ENCODE measurements at regions not wholly inside any gene's neighbourhood (a gene's known extent, or its start where the extent isn't known, plus 50 kb on each side); places are given as distances from the start of the nearest gene placed in this dataset.
"Not testable (repeated sequence)": the region's sequence is repeated elsewhere in the genome, so short reads cannot be mapped to it uniquely, and the experiment has no call there.

GRCh38 chr5:154595662-154596061, 117.6 kb upstream of the HAND1 start:
- no peaks in the 10 kb centered on the region for H3K9me3 ChIP-seq
- WGBS, 2 donors: 71 to 77% methylated on average over 9 of the region's 9 CpGs
- no peaks in the 10 kb centered on the region for H3K36me3 ChIP-seq
- intact Hi-C loops (cut with DNase I): no loop called here
- no peaks in the 10 kb centered on the region for H3K4me1 ChIP-seq
- TF ChIP-seq CTCF (IDR thresholded peaks at IDR 0.05): no peak
- no peak overlapping the region for H3K27ac ChIP-seq
- DNase-seq: no peak
- no peak for FAIRE-seq
- no peak overlapping the region for H3K4me3 ChIP-seq
- no peaks in the 10 kb centered on the region for H3K27me3 ChIP-seq
- ATAC-seq: no peak

- Histone ChIP-seq H3K9me3 (no peaks in the 10 kb centered on the region), H3K36me3 (no peaks in the 10 kb centered on the region), H3K4me1 (no peaks in the 10 kb centered on the region), H3K4me3 (no peak overlapping the region), H3K27me3 (no peaks in the 10 kb centered on the region), H3K27ac (no peak overlapping the region)
- intact Hi-C loops (cut with DNase I): no loop called here
- TF ChIP-seq CTCF (IDR thresholded peaks at IDR 0.05): no peak
- DNase-seq (no peak), ATAC-seq (no peak), FAIRE-seq (no peak)
Observed at GRCh38 chr5:154593796-154594195, 115.8 kb upstream of the HAND1 start.

GRCh38 chr5:154593071-154593470, 115.0 kb upstream of the HAND1 start:
- Histone ChIP-seq H3K27me3 (no peaks in the 10 kb centered on the region), H3K27ac (no peak overlapping the region), H3K9me3 (no peaks in the 10 kb centered on the region), H3K4me3 (no peak overlapping the region), H3K36me3 (no peaks in the 10 kb centered on the region), H3K4me1 (no peaks in the 10 kb centered on the region)
- DNase-seq (no peak), ATAC-seq (no peak), FAIRE-seq (no peak)
- TF ChIP-seq CTCF (IDR thresholded peaks at IDR 0.05): no peak
- intact Hi-C loops (cut with DNase I): no loop called here
- 60 to 72% methylated on average over 3 of the region's 3 CpGs for WGBS, 2 donors

GRCh38 chr5:154590093-154590724, 112.2 kb upstream of the HAND1 start:
- Histone ChIP-seq H3K27me3 (no peaks in the 10 kb centered on the region), H3K9me3 (no peaks in the 10 kb centered on the region), H3K36me3 (no peaks in the 10 kb centered on the region), H3K27ac (no peak overlapping the region), H3K4me3 (no peak overlapping the region), H3K4me1 (no peaks in the 10 kb centered on the region)
- intact Hi-C loops (cut with DNase I): no loop called here
- no peak for ATAC-seq
- TF ChIP-seq CTCF (IDR thresholded peaks at IDR 0.05): no peak
- no peak for DNase-seq
- 60 to 62% methylated on average over 4 of the region's 4 CpGs for whole genome bisulfite sequencing, 2 donors
- no peak for FAIRE-seq

GRCh38 chr5:154589511-154589910, 111.5 kb upstream of the HAND1 start:
- FAIRE-seq: no peak
- intact Hi-C loops (cut with DNase I): no loop called here

GRCh38 chr5:154588833-154589425, 110.9 kb upstream of the HAND1 start:
- intact Hi-C loops (cut with DNase I); H3K9me3 ChIP-seq; FAIRE-seq; H3K4me3 ChIP-seq; H3K36me3 ChIP-seq; H3K27ac ChIP-seq; H3K27me3 ChIP-seq; H3K4me1 ChIP-seq; DNase-seq; ATAC-seq: not testable (repeated sequence)
- 76% methylated on average over 7 of the region's 7 CpGs for WGBS, 2 donors

More at GRCh38 chr5:154589511-154589910, 111.5 kb upstream of the HAND1 start:
- no peaks in the 10 kb centered on the region for H3K9me3 ChIP-seq
- DNase-seq (no peak), ATAC-seq (no peak)
- H3K36me3 ChIP-seq: no peaks in the 10 kb centered on the region
- no peak for TF ChIP-seq CTCF (IDR thresholded peaks at IDR 0.05)
- no peaks in the 10 kb centered on the region for H3K4me1 ChIP-seq
- H3K27ac ChIP-seq: no peak overlapping the region
- 55 to 77% methylated on average over 4 of the region's 4 CpGs for WGBS, 2 donors
- H3K27me3 ChIP-seq: no peaks in the 10 kb centered on the region
- H3K4me3 ChIP-seq: no peak overlapping the region
